ENCODE measurements at regions not wholly inside any gene's neighbourhood (a gene's known extent, or its start where the extent isn't known, plus 50 kb on each side); places are given as distances from the start of the nearest gene placed in this dataset.

GRCh38 chr2:45154606-45155155 is 145.4 kb upstream of the SIX2 start:
- Histone ChIP-seq H3K27ac (ENCODE audit: extremely low read depth, low read depth, low read length) (no peak overlapping the region), H3K4me3 (ENCODE audit: low read depth, low read length) (no peak overlapping the region), H3K36me3 (ENCODE audit: control insufficient read depth in 2 of 2, insufficient read depth in 1 of 2, low read length in 2 of 2) (no peaks in the 10 kb centered on the region), H3K4me1 (ENCODE audit: control insufficient read depth, insufficient read depth, low read length) (no peaks in the 10 kb centered on the region), H3K9me3 (ENCODE audit: control insufficient read depth, insufficient read depth, low read depth, low read length) (no peaks in the 10 kb centered on the region)
- TF ChIP-seq ZNF600 (tag by site-specific recombination; IDR thresholded peaks at IDR 0.05) (no peak), ZNF596 (tag by site-specific recombination; IDR thresholded peaks at IDR 0.05) (peak; percentile 14; the same call in 1 of the 2 replicates), ZBTB20 (tag by site-specific recombination; IDR thresholded peaks at IDR 0.05) (no peak), ZNF366 (tag by site-specific recombination; conservative IDR thresholded peaks at IDR 0.05) (peak; percentile 87), ZNF510 (tag by site-specific recombination; IDR thresholded peaks at IDR 0.05; ENCODE audit: insufficient replicate concordance) (no peak), PRDM1 (tag by site-specific recombination; IDR thresholded peaks at IDR 0.05) (peak; percentile 99), ZBTB21 (tag by site-specific recombination; IDR thresholded peaks at IDR 0.05) (no peak), ZNF391 (tag by site-specific recombination; IDR thresholded peaks at IDR 0.05; ENCODE audit: borderline replicate concordance, low read depth) (no peak)
- CTCF ChIA-PET = interaction anchor here (0.7 kb wide), 1 partner anchor 936 kb away, joined by 3 read pairs; no protein-coding TSS in a partner anchor
- POLR2A ChIA-PET = no interaction called here

- H3K4me3 ChIP-seq (ENCODE audit: low read depth, low read length) = no peak overlapping the region
- no peaks in the 10 kb centered on the region for H3K36me3 ChIP-seq (ENCODE audit: control insufficient read depth in 2 of 2, insufficient read depth in 1 of 2, low read length in 2 of 2)
- POLR2A ChIA-PET = no interaction called here
- H3K9me3 ChIP-seq (ENCODE audit: control insufficient read depth, insufficient read depth, low read depth, low read length) = no peaks in the 10 kb centered on the region
- no peaks in the 10 kb centered on the region for H3K4me1 ChIP-seq (ENCODE audit: control insufficient read depth, insufficient read depth, low read length)
- no peak for TF ChIP-seq ZNF174 (tag by site-specific recombination; IDR thresholded peaks at IDR 0.05)
- TF ChIP-seq ZNF280D (tag by site-specific recombination; IDR thresholded peaks at IDR 0.05) = no peak
- no peak for TF ChIP-seq ZNF19 (tag by site-specific recombination; IDR thresholded peaks at IDR 0.05; ENCODE audit: low read depth)
- no peak for TF ChIP-seq ZNF626 (tag by site-specific recombination; IDR thresholded peaks at IDR 0.05)
- TF ChIP-seq ZIC2 (tag by site-specific recombination; IDR thresholded peaks at IDR 0.05) = no peak
- TF ChIP-seq ZBTB48 (tag by site-specific recombination; IDR thresholded peaks at IDR 0.05) = no peak
- TF ChIP-seq ZNF391 (tag by site-specific recombination; IDR thresholded peaks at IDR 0.05; ENCODE audit: borderline replicate concordance, low read depth) = no peak
- no peak for TF ChIP-seq ZNF558 (tag by site-specific recombination; IDR thresholded peaks at IDR 0.05)
- no peak for TF ChIP-seq AEBP2 (tag by site-specific recombination; IDR thresholded peaks at IDR 0.05; ENCODE audit: borderline replicate concordance)
- no peak for TF ChIP-seq CTCF (tag by site-specific recombination; IDR thresholded peaks at IDR 0.05)
- no peak for TF ChIP-seq ZFHX2 (tag by site-specific recombination; conservative IDR thresholded peaks at IDR 0.05)
- no peak for TF ChIP-seq ZNF366 (tag by site-specific recombination; conservative IDR thresholded peaks at IDR 0.05)
- no peak for TF ChIP-seq ZNF670 (tag by site-specific recombination; IDR thresholded peaks at IDR 0.05; ENCODE audit: low read depth)
- no peak for TF ChIP-seq ZNF302 (tag by site-specific recombination; IDR thresholded peaks at IDR 0.05; ENCODE audit: low read depth)
- TF ChIP-seq ZBTB8A (tag by site-specific recombination; IDR thresholded peaks at IDR 0.05) = no peak
- TF ChIP-seq ZNF791 (tag by site-specific recombination; IDR thresholded peaks at IDR 0.05) = no peak
- CTCF ChIA-PET = no interaction called here
- H3K27ac ChIP-seq (ENCODE audit: extremely low read depth, low read depth, low read length) = no peak overlapping the region
Observed at GRCh38 chr2:45154144-45154543, 144.9 kb upstream of the SIX2 start.
